ENCODE measurements at regions not wholly inside any gene's neighbourhood (a gene's known extent, or its start where the extent isn't known, plus 50 kb on each side); places are given as distances from the start of the nearest gene placed in this dataset.

DNA sequence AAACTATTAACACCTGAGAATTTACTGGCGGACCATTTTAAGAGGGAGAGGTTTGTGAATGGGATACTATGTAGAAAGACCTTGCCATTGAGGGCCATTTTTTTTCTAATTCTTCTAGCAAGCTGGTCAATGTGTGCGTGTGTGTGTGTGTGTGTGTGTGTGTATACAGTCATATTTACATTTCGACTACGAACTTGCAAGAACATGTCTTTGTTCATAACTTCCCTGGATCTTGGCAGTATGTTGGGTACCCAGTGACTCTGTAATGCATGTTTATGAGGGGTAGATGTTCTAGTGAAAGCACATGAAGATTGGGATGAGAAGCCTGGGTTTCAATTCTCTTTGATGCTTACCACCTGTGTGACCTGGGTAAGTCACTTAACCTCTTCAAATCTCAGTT, 133.6 kb downstream of the UBE2E3 start:
- Mint-ChIP-seq H3K27me3 (ENCODE audit: low read depth in 2 of 2) (no peaks in the 10 kb centered on the region), H3K4me1 (peaks cover 24 to 28% of the 10 kb centered on the region in 2 donors), H3K27ac (no peak overlapping the region), H3K36me3 (no peaks in the 10 kb centered on the region), H3K9me3 (no peaks in the 10 kb centered on the region), H3K4me3 (no peak overlapping the region)
- ATAC-seq: no peak
- no peaks in the 10 kb centered on the region for H3K36me3 ChIP-seq (ENCODE audit: control insufficient read depth, insufficient read depth, low read length)
- WGBS (ENCODE audit: insufficient coverage): 94% methylated on average over 4 of the region's 4 CpGs
- H3K4me1 ChIP-seq (ENCODE audit: control insufficient read depth, insufficient read depth, low read length): no peaks in the 10 kb centered on the region
- H3K4me3 ChIP-seq (ENCODE audit: low read length): no peak overlapping the region
- no peaks in the 10 kb centered on the region for H3K27me3 ChIP-seq (ENCODE audit: control insufficient read depth, insufficient read depth, low read length)
- no peaks in the 10 kb centered on the region for H3K9me3 ChIP-seq (ENCODE audit: control insufficient read depth, insufficient read depth, low read length)
- intact Hi-C loops (cut with micrococcal nuclease): no loop called here
- no peak for DNase-seq
- no peak overlapping the region for H3K27ac ChIP-seq (ENCODE audit: low read length)
- TF ChIP-seq, protein P1, sequence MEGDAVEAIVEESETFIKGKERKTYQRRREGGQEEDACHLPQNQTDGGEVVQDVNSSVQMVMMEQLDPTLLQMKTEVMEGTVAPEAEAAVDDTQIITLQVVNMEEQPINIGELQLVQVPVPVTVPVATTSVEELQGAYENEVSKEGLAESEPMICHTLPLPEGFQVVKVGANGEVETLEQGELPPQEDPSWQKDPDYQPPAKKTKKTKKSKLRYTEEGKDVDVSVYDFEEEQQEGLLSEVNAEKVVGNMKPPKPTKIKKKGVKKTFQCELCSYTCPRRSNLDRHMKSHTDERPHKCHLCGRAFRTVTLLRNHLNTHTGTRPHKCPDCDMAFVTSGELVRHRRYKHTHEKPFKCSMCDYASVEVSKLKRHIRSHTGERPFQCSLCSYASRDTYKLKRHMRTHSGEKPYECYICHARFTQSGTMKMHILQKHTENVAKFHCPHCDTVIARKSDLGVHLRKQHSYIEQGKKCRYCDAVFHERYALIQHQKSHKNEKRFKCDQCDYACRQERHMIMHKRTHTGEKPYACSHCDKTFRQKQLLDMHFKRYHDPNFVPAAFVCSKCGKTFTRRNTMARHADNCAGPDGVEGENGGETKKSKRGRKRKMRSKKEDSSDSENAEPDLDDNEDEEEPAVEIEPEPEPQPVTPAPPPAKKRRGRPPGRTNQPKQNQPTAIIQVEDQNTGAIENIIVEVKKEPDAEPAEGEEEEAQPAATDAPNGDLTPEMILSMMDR (IDR thresholded peaks at IDR 0.05): no peak

- Histone ChIP-seq H3K4me1 (ENCODE audit: control insufficient read depth, insufficient read depth, low read length) (no peaks in the 10 kb centered on the region), H3K9me3 (ENCODE audit: control insufficient read depth, insufficient read depth, low read length) (no peaks in the 10 kb centered on the region), H3K36me3 (ENCODE audit: control insufficient read depth, insufficient read depth, low read length) (no peaks in the 10 kb centered on the region), H3K27me3 (ENCODE audit: control insufficient read depth, insufficient read depth, low read length) (no peaks in the 10 kb centered on the region), H3K27ac (ENCODE audit: low read length) (no peak overlapping the region), H3K4me3 (ENCODE audit: low read length) (no peak overlapping the region)
- H3K4me1 Mint-ChIP-seq: peaks cover 37 to 41% of the 10 kb centered on the region in 2 donors
- H3K36me3 Mint-ChIP-seq: peaks cover 7% of the 10 kb centered on the region
- H3K27me3 Mint-ChIP-seq (ENCODE audit: low read depth in 2 of 2): no peaks in the 10 kb centered on the region
- peaks cover 2 to 3% of the 10 kb centered on the region in 2 donors for H3K9me3 Mint-ChIP-seq
- ATAC-seq (no peak), DNase-seq (no peak)
- TF ChIP-seq, protein P1 (IDR thresholded peaks at IDR 0.05): no peak
- H3K4me3 Mint-ChIP-seq: no peak overlapping the region
- no CpG with 5 or more reads among the region's 1 CpG for WGBS (ENCODE audit: insufficient coverage)
- peak overlapping the region in 1 of 2 donors; percentile 31 for H3K27ac Mint-ChIP-seq
- intact Hi-C loops (cut with micrococcal nuclease): no loop called here
These were observed 135.9 kb downstream of the UBE2E3 start for GRCh38 chr2:181116261-181116660.

- Histone ChIP-seq H3K27ac (ENCODE audit: low read length) (no peak overlapping the region), H3K27me3 (ENCODE audit: control insufficient read depth, insufficient read depth, low read length) (no peaks in the 10 kb centered on the region), H3K4me3 (ENCODE audit: low read length) (no peak overlapping the region), H3K9me3 (ENCODE audit: control insufficient read depth, insufficient read depth, low read length) (no peaks in the 10 kb centered on the region), H3K36me3 (ENCODE audit: control insufficient read depth, insufficient read depth, low read length) (no peaks in the 10 kb centered on the region), H3K4me1 (ENCODE audit: control insufficient read depth, insufficient read depth, low read length) (no peaks in the 10 kb centered on the region)
- peaks cover 3 to 5% of the 10 kb centered on the region in 2 donors for H3K9me3 Mint-ChIP-seq
- intact Hi-C loops (cut with micrococcal nuclease): no loop called here
- no peak for DNase-seq
- H3K4me1 Mint-ChIP-seq: peaks cover 43 to 50% of the 10 kb centered on the region in 2 donors
- ATAC-seq: no peak
- no peak overlapping the region for H3K4me3 Mint-ChIP-seq
- H3K27me3 Mint-ChIP-seq (ENCODE audit: low read depth in 2 of 2): no peaks in the 10 kb centered on the region
- peak overlapping the region; percentile 65 to 79 for H3K27ac Mint-ChIP-seq
- TF ChIP-seq, protein P1 (IDR thresholded peaks at IDR 0.05): no peak
- peaks cover 7% of the 10 kb centered on the region for H3K36me3 Mint-ChIP-seq
These were observed 137.0 kb downstream of the UBE2E3 start for GRCh38 chr2:181117206-181117925.

DNA sequence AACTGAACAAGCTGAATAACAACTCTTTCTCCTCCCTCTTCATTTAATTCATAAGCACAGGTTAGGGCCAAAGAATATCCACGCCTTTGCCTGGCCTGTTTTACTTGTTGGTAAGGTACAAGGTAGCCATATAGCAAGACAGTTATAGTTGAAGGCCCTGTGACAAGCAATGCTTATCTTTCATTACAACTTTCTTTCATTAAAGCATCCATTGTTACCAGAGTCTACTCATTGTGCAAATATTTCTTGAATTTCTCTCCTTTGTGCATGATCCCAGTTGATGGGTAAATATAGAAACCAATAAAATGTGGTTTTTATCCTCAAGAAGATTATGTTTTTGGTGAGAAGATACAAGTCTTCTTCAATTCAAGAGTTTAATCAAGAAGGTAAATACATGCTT, 140.2 kb downstream of the UBE2E3 start:
- H3K9me3 ChIP-seq (ENCODE audit: control insufficient read depth, insufficient read depth, low read length): no peaks in the 10 kb centered on the region
- intact Hi-C loops (cut with micrococcal nuclease): loop anchor here (5.0 kb wide), 2 partner anchors 187 to 272 kb away; no protein-coding TSS in a partner anchor
- WGBS (ENCODE audit: insufficient coverage): 80% methylated on average over 1 of the region's 1 CpG
- no peak for DNase-seq
- H3K4me1 ChIP-seq (ENCODE audit: control insufficient read depth, insufficient read depth, low read length): peaks cover 8% of the 10 kb centered on the region
- Mint-ChIP-seq H3K4me1 (peaks cover 61 to 70% of the 10 kb centered on the region in 2 donors), H3K4me3 (no peak overlapping the region), H3K9me3 (peaks cover 3 to 5% of the 10 kb centered on the region in 2 donors), H3K27ac (peak overlapping the region; percentile 73 to 79), H3K27me3 (ENCODE audit: low read depth in 2 of 2) (no peaks in the 10 kb centered on the region), H3K36me3 (peaks cover 7% of the 10 kb centered on the region)
- H3K4me3 ChIP-seq (ENCODE audit: low read length): no peak overlapping the region
- TF ChIP-seq, protein P1 (IDR thresholded peaks at IDR 0.05): no peak
- H3K27ac ChIP-seq (ENCODE audit: low read length): peak overlapping the region; percentile 20
- H3K27me3 ChIP-seq (ENCODE audit: control insufficient read depth, insufficient read depth, low read length): no peaks in the 10 kb centered on the region
- H3K36me3 ChIP-seq (ENCODE audit: control insufficient read depth, insufficient read depth, low read length): no peaks in the 10 kb centered on the region
- ATAC-seq: no peak

Measured in natural killer cell (primary cell).